ENCODE measurements at regions not wholly inside any gene's neighbourhood (a gene's known extent, or its start where the extent isn't known, plus 50 kb on each side); places are given as distances from the start of the nearest gene placed in this dataset.

DNA sequence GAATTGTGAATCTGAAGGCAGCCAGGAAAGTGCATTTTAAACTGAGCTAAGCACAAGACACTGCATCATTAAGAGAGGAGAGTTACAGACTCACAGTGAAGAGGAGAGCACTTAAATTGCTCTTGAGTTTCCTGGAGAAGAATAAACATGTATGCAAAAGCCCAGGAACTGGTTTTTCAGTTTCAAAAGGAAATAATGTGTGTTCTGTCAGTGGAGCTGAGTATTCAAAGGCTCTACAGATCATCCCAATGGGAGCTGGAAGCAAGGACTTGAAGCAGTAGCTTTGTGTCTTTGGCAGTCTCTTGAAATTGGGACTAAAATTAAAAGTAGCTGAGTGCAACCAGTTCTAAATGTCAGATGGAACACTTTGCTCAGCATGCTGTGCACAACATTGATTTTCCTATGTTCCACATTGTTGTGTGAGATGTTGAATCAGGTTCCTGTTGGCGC lies 147.5 kb upstream of the ANK2 start:
- TF ChIP-seq TAF1 (IDR thresholded peaks at IDR 0.05; ENCODE audit: borderline replicate concordance, insufficient read depth, low read length) (no peak), FOXP2 (optimal IDR thresholded peaks at IDR 0.05; ENCODE audit: borderline replicate concordance, extremely low read depth, extremely low read length, insufficient read depth) (no peak), POLR2AphosphoS5 (IDR thresholded peaks at IDR 0.05; ENCODE audit: low read depth, low read length) (no peak)

DNA sequence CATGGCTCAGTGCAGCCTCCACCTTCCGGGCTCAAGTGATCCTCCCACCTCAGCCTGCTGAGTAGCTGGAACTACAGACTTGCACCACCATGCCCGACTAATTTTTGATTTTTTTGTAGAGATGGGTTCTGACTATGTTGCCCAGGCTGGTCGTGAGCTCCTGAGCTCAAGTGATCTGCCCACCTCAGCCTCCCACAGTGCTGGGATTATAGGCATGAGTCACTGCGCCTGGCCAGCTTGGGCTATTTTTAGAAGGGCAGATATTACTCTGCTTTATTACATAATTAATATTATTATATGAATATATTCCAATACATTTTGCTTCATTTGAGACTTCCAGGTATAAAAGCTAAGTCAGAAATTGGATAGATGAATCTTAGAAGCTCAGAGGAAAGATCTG lies 143.7 kb upstream of the ANK2 start:
- TF ChIP-seq, protein P1, sequence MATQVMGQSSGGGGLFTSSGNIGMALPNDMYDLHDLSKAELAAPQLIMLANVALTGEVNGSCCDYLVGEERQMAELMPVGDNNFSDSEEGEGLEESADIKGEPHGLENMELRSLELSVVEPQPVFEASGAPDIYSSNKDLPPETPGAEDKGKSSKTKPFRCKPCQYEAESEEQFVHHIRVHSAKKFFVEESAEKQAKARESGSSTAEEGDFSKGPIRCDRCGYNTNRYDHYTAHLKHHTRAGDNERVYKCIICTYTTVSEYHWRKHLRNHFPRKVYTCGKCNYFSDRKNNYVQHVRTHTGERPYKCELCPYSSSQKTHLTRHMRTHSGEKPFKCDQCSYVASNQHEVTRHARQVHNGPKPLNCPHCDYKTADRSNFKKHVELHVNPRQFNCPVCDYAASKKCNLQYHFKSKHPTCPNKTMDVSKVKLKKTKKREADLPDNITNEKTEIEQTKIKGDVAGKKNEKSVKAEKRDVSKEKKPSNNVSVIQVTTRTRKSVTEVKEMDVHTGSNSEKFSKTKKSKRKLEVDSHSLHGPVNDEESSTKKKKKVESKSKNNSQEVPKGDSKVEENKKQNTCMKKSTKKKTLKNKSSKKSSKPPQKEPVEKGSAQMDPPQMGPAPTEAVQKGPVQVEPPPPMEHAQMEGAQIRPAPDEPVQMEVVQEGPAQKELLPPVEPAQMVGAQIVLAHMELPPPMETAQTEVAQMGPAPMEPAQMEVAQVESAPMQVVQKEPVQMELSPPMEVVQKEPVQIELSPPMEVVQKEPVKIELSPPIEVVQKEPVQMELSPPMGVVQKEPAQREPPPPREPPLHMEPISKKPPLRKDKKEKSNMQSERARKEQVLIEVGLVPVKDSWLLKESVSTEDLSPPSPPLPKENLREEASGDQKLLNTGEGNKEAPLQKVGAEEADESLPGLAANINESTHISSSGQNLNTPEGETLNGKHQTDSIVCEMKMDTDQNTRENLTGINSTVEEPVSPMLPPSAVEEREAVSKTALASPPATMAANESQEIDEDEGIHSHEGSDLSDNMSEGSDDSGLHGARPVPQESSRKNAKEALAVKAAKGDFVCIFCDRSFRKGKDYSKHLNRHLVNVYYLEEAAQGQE (IDR thresholded peaks at IDR 0.05; ENCODE audit: insufficient read depth in 1 of 2, low read depth in 2 of 2, low read length in 2 of 2): no peak
- TF ChIP-seq TAF1 (IDR thresholded peaks at IDR 0.05; ENCODE audit: borderline replicate concordance, insufficient read depth, low read length): no peak
- TF ChIP-seq FOXP2 (optimal IDR thresholded peaks at IDR 0.05; ENCODE audit: borderline replicate concordance, extremely low read depth, extremely low read length, insufficient read depth): no peak
- no peak for TF ChIP-seq SIN3A (IDR thresholded peaks at IDR 0.05; ENCODE audit: borderline replicate concordance, insufficient read depth, low read length)
- no peak for TF ChIP-seq POLR2AphosphoS5 (IDR thresholded peaks at IDR 0.05; ENCODE audit: low read depth, low read length)

DNA sequence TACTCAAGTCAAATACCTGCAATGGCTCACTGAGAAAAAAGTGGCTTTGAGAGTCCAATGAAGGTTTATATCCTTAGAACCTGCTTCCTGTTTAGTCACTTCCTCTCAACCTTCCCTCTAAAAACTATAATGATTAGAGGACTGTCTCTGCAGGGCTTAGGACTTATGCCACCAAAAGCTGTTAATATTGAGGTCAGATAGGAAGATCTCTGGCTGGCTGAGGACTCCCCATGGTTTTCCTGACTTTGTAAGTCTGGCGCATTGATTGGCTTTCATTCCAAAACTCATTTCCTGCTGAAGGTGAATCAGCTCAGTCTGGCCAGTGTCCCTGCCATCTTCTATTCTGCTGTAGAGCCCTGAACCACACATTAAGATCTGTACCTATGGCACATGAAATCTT lies 140.9 kb upstream of the ANK2 start:
- no peak for TF ChIP-seq SIN3A (IDR thresholded peaks at IDR 0.05; ENCODE audit: borderline replicate concordance, insufficient read depth, low read length)

DNA sequence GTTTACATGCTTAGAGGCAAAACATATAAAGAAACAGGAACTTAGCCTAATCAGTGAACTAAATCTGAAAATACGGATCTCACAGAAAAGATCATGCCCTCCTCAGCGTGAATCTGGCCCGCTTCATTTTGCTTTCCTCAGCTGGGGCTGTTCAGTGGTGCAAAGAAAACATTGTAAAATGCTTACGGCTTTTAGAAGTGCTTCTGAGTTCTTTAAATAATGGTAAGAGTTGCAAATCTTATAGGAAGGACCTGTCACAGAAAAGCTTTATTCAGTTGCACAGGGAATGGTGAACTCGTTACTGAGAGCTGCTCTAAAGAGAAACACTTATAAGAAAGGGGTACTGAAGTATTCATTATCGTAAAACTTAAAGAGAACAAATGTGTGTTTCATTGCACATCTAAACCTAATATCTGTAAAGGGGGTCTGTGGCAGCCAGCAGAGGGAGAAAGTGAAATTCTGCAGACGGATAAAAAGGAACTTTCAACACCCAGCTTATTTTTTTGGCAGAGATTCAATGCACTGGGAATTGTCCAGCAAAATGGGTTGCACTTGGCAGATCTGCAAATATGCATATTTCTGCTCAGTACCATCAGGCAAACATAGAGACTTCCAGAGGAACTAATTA lies 139.2 kb upstream of the ANK2 start:
- TF ChIP-seq POLR2AphosphoS5 (IDR thresholded peaks at IDR 0.05; ENCODE audit: low read depth, low read length): no peak
- no peak for TF ChIP-seq SIN3A (IDR thresholded peaks at IDR 0.05; ENCODE audit: borderline replicate concordance, insufficient read depth, low read length)
- TF ChIP-seq, protein P1 (IDR thresholded peaks at IDR 0.05; ENCODE audit: insufficient read depth in 1 of 2, low read depth in 2 of 2, low read length in 2 of 2): no peak
- TF ChIP-seq FOXP2 (optimal IDR thresholded peaks at IDR 0.05; ENCODE audit: borderline replicate concordance, extremely low read depth, extremely low read length, insufficient read depth): no peak
- TF ChIP-seq TAF1 (IDR thresholded peaks at IDR 0.05; ENCODE audit: borderline replicate concordance, insufficient read depth, low read length): no peak

- TF ChIP-seq, protein P1 (IDR thresholded peaks at IDR 0.05; ENCODE audit: insufficient read depth in 1 of 2, low read depth in 2 of 2, low read length in 2 of 2): no peak
- TF ChIP-seq POLR2AphosphoS5 (IDR thresholded peaks at IDR 0.05; ENCODE audit: low read depth, low read length): no peak
- TF ChIP-seq TAF1 (IDR thresholded peaks at IDR 0.05; ENCODE audit: borderline replicate concordance, insufficient read depth, low read length): no peak
- TF ChIP-seq FOXP2 (optimal IDR thresholded peaks at IDR 0.05; ENCODE audit: borderline replicate concordance, extremely low read depth, extremely low read length, insufficient read depth): no peak
- TF ChIP-seq SIN3A (IDR thresholded peaks at IDR 0.05; ENCODE audit: borderline replicate concordance, insufficient read depth, low read length): no peak
These were observed 132.6 kb upstream of the ANK2 start for GRCh38 chr4:112916868-112917267.

DNA sequence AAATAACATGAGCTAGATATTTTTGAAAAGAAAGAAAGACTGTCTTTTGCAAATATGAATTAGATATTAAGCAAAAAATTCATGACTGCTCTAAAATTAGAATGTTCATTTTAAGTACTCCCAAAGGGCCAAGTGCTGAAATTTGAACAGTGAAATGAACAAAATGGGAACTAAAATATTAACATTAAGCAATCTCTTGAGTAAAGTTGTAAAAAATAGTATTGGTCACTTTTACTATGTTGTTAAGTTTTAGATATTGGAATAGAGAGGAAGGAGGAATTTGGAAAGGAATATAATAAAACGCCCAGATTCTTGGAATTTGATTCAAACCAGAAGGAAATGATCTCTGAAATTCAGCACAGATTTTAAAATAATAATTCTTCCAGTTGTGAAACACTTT lies 125.9 kb upstream of the ANK2 start:
- TF ChIP-seq SIN3A (IDR thresholded peaks at IDR 0.05; ENCODE audit: borderline replicate concordance, insufficient read depth, low read length) (no peak), TAF1 (IDR thresholded peaks at IDR 0.05; ENCODE audit: borderline replicate concordance, insufficient read depth, low read length) (no peak)
- TF ChIP-seq, protein P1 (IDR thresholded peaks at IDR 0.05; ENCODE audit: insufficient read depth in 1 of 2, low read depth in 2 of 2, low read length in 2 of 2): no peak

Data from PFSK-1 (cell line).